Esophagus squamous epithelium (tissue), 5 donors: ENCODE measurements at regions not wholly inside any gene's neighbourhood (a gene's known extent, or its start where the extent isn't known, plus 50 kb on each side); places are given as distances from the start of the nearest gene placed in this dataset.

Source experiments
- DNase-seq: peaks from one replicate; lab custom pipeline; 2025; lab: John Stamatoyannopoulos, UW
- H3K27ac ChIP-seq, 4 donors: fragments of 200-600 bp; sonication (generic); one replicate each; pipeline ENCODE4 v1.5.1; 2016 to 2019; ENCODE audit warnings: mild to moderate bottlenecking in 1 of 4
- H3K27me3 ChIP-seq, 4 donors: fragments of 200-600 bp; sonication (generic); 1 replicate in 3 of 4; 2 replicates in 1 of 4; pipeline versions ENCODE4 v1.5.1 to v1.6.0; 2017 to 2021; ENCODE audit warnings: antibody characterized with exemption in 1 of 4
- H3K36me3 ChIP-seq, 3 donors: fragments of 200-600 bp; sonication (generic); one replicate each; pipeline ENCODE4 v1.5.1; 2016 to 2019
- H3K4me1 ChIP-seq, 3 donors: fragments of 200-600 bp; sonication (generic); one replicate each; pipeline ENCODE4 v1.5.1; 2017 to 2019
- H3K4me3 ChIP-seq, 4 donors: fragments of 200-600 bp; sonication (generic); 1 replicate in 3 of 4; 2 replicates in 1 of 4; pipeline ENCODE4 v1.5.1; 2016 to 2019; ENCODE audit warnings: mild to moderate bottlenecking in 2 of 4, moderate library complexity in 1 of 4
- H3K9me3 ChIP-seq, 3 donors: fragments of 200-600 bp; sonication (generic); one replicate each; pipeline ENCODE4 v1.5.1; 2016 to 2019
- CTCF ChIP-seq, 6 experiments: fragments of 450-650 bp in 4 of 6; fragments of 200-600 bp in 2 of 6; sonication (generic) in 2 of 6; IDR thresholded peaks; one replicate each; pipeline ENCODE4 v1.5.1; 2016 to 2019; ENCODE audit warnings: antibody characterized with exemption in 6 of 6, mild to moderate bottlenecking in 4 of 6, moderate library complexity in 4 of 6
- POLR2A ChIP-seq, 4 donors: fragments of 450-650 bp; IDR thresholded peaks; one replicate each; pipeline ENCODE4 v1.6.1; 2017; ENCODE audit warnings: antibody characterized with exemption in 4 of 4, mild to moderate bottlenecking in 4 of 4, moderate library complexity in 3 of 4
- WGBS, 2 donors: methylation state at CpG; one replicate each; pipeline ENCODE4 v1.1.5; 2018; 5-methylcytosine and 5-hydroxymethylcytosine counted together
- intact Hi-C: fragments of 100-400 bp; cut with DNase I; formaldehyde crosslinking; loops from one replicate; pipeline ENCODE4 v1.15.0; 2022
- donor health status: DM: yes; HTN: yes; CAD: no.

DNA sequence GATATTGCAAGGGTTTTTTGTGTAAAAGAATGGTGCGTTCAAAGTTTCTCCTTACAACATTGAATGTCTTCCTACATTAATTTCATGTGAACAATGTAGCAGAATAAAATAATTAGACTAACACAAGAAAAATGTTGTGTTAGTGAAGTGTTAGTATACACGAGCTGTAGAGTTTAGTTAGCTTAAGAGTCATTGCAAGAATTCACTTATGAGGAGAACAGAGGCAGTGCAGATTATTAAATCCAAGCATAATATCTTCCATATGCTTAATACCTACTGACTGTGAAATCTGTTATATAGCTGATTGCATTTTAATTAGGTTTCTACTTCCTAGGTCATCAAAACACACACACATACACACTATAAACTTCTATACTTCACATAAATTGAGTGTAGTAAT, 959.0 kb downstream of the FAT4 start:
- no peak overlapping the region for H3K27ac ChIP-seq
- no peaks in the 10 kb centered on the region for H3K27me3 ChIP-seq
- DNase-seq = no peak
- TF ChIP-seq POLR2A (IDR thresholded peaks at IDR 0.05) (no peak), CTCF (IDR thresholded peaks at IDR 0.05) (no peak)
- H3K4me1 ChIP-seq = no peaks in the 10 kb centered on the region
- no peaks in the 10 kb centered on the region for H3K36me3 ChIP-seq
- intact Hi-C loops = no loop called here
- WGBS, 2 donors = 55 to 60% methylated on average over 2 of the region's 2 CpGs
- H3K4me3 ChIP-seq = no peak overlapping the region
- no peaks in the 10 kb centered on the region for H3K9me3 ChIP-seq

GRCh38 chr4:126291886-126292285, 977.1 kb downstream of the FAT4 start:
- intact Hi-C loops = no loop called here
- no peak for TF ChIP-seq POLR2A (IDR thresholded peaks at IDR 0.05)
- TF ChIP-seq CTCF (IDR thresholded peaks at IDR 0.05) = no peak
- WGBS, 2 donors = 52 to 60% methylated on average over 1 of the region's 1 CpG
- Histone ChIP-seq H3K27ac (no peak overlapping the region), H3K4me3 (no peak overlapping the region), H3K4me1 (no peaks in the 10 kb centered on the region), H3K36me3 (no peaks in the 10 kb centered on the region), H3K27me3 (no peaks in the 10 kb centered on the region), H3K9me3 (no peaks in the 10 kb centered on the region)
- DNase-seq = no peak

- Histone ChIP-seq H3K36me3 (no peaks in the 10 kb centered on the region), H3K27me3 (no peaks in the 10 kb centered on the region), H3K27ac (no peak overlapping the region), H3K4me1 (no peaks in the 10 kb centered on the region), H3K9me3 (peaks cover 0 to 6% (median 0%) of the 10 kb centered on the region in 3 donors), H3K4me3 (no peak overlapping the region)
- TF ChIP-seq CTCF (IDR thresholded peaks at IDR 0.05) = no peak
- TF ChIP-seq POLR2A (IDR thresholded peaks at IDR 0.05) = no peak
- DNase-seq = no peak
- 86 to 92% methylated on average over 1 of the region's 1 CpG for WGBS, 2 donors
- intact Hi-C loops = no loop called here
Observed at GRCh38 chr4:126298271-126298670, 983.5 kb downstream of the FAT4 start.

GRCh38 chr4:126306152-126306869, 991.6 kb downstream of the FAT4 start:
- no peak for DNase-seq
- WGBS, 2 donors = 38 to 51% methylated on average over 5 of the region's 5 CpGs
- H3K27ac ChIP-seq = no peak overlapping the region

More at GRCh38 chr4:126306152-126306869, 991.6 kb downstream of the FAT4 start:
- H3K36me3 ChIP-seq = no peaks in the 10 kb centered on the region
- no peaks in the 10 kb centered on the region for H3K9me3 ChIP-seq
- no peaks in the 10 kb centered on the region for H3K27me3 ChIP-seq
- H3K4me3 ChIP-seq = no peak overlapping the region
- no peak for TF ChIP-seq POLR2A (IDR thresholded peaks at IDR 0.05)
- no peak for TF ChIP-seq CTCF (IDR thresholded peaks at IDR 0.05)
- H3K4me1 ChIP-seq = no peaks in the 10 kb centered on the region
- intact Hi-C loops = no loop called here
